CD4-positive, alpha-beta T cell treated with Interleukin-4 for 1 hour (primary cell): ENCODE measurements at regions not wholly inside any gene's neighbourhood (a gene's known extent, or its start where the extent isn't known, plus 50 kb on each side); places are given as distances from the start of the nearest gene placed in this dataset.
A peak's percentile ranks its signal among the peaks of the same experiment; 100 is the strongest.
"Not testable (repeated sequence)": the region's sequence is repeated elsewhere in the genome, so short reads cannot be mapped to it uniquely, and the experiment has no call there.

Source experiments
- DNase-seq, 2 donors: peaks; one replicate each; pipeline ENCODE4 v3.0.0-alpha.2; 2020 to 2022

DNA sequence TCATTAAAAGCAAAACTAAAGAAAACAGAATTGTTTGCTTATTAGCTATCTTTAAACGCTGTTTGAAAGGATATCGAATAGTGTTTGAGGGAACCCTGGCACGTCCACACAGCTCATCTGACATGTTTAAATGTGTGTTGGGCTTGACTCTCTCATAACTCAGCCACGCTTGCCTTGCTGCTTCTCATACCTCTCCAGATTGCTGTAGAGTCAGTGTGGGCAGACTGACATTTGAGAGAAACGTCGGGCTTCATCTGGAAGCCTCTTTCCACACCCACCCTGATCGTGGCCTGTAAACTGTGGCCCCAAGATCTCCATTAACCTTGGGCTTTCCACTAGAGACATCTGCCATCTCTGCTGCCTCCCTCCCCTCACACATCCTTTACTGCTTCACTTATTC, 226.4 kb upstream of the PLGLB2 start:
- peak in 1 of 2 donors; percentile 35 for DNase-seq

DNA sequence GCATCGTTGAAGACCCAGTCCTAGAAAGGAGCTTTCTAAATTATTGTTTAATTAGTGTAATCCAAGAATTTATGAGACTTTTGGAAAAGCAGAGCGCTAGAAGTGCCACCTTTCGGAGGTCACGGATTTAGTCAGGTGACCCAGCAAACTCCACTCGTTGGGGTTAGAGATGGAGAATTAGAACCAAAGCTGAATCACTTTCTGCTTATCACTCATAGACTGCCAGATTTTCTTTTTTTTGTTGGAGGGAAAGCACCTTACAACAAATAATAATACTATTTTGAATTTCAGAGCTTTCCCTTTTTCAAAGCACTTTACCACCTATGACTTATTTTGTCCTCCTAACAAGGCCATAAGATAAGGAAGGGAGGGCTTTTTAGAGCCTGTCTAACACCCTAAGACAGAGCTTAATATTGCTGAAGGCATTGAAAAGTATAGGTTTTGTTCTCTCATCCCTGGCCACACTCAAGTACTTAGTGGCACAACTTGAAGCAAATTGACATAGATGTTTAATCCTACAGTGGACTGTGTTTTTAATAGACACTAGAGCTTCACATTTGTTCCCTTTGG, 223.2 kb upstream of the PLGLB2 start:
- DNase-seq, result peak in 1 of 2 donors; percentile 53

- DNase-seq, result peak; percentile 75 to 81
These were observed 222.3 kb upstream of the PLGLB2 start for GRCh38 chr2:87525497-87525991.

DNA sequence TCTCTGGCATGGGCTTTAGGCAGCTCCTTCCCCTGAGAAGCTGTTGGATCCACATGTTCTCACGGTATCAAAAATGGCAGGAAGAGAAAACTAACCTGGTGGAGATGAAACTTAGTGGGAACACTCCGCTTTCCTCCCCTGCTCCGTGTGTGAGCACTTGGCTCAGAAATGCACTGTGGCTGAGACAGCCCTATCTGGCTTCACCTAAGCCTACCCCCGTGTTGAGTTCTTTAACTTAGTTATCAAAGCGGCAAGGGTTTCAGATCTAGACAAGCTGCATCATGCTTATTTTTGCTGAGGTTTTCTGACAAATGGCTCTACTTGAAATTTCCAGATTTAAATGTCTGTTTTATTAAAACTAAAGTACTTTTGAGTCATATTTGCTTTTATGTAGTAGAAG, 221.6 kb upstream of the PLGLB2 start:
- not testable (repeated sequence) for DNase-seq

- DNase-seq, result peak in 1 of 2 donors; percentile 53
These were observed 215.7 kb upstream of the PLGLB2 start for GRCh38 chr2:87531968-87532715.

GRCh38 chr2:87533390-87534272, 214.3 kb upstream of the PLGLB2 start:
- DNase-seq, result peak in 1 of 2 donors; percentile 37

DNA sequence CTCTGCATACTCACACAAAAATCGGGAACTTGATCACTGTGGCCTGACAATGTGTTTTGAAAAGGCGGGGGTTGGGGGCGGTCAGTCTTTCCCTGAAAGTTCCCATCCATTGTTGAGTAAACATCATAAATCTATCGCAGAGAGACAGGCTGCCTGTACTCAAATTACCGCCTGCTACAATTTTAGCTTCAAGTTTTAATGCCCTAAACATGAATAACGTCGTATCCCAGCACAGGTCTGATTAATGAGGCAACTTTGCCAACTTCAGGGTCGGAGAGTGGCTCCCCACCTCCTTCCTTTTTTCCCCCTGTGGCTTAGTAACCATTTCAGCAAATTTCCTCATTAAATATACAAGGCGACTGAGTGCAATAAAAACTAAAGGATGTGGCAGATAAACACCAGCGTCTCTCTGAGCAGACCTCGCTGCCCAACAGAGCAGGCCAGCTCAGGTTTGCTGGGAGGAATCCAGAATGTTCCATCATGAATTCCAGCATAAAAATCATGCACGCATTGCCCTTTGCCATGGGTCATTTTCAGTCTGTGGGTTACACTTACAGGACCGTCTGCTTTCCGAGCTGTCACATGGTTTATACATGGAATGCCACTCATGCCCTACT, 213.5 kb upstream of the PLGLB2 start:
- not testable (repeated sequence) for DNase-seq

DNA sequence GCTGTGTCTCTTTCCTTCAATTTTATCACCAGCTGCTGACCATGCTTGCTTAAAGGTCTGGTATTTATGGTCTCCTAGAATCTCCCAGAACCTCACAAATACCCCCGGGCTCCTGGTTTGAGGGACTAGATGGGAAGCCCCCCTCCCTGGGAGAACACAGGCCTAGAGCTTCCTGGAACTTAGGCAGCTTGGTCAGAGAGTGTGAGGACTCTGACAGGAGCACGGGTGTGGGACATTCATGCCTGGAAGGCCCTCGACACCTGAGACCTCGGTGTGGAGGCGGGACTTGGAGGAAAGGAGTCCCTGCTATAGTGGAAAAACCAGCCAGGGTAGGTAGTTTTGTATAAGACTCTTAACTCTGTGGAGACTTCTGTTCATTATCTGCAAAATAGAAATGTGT, 211.5 kb upstream of the PLGLB2 start:
- DNase-seq, result not testable (repeated sequence)

GRCh38 chr2:87537251-87537671, 210.6 kb upstream of the PLGLB2 start:
- peak in 1 of 2 donors; percentile 67 for DNase-seq

- DNase-seq, result not testable (repeated sequence)
These were observed 209.6 kb upstream of the PLGLB2 start for GRCh38 chr2:87538268-87538667.

GRCh38 chr2:87539151-87539943, 208.5 kb upstream of the PLGLB2 start:
- DNase-seq, result not testable (repeated sequence)

DNA sequence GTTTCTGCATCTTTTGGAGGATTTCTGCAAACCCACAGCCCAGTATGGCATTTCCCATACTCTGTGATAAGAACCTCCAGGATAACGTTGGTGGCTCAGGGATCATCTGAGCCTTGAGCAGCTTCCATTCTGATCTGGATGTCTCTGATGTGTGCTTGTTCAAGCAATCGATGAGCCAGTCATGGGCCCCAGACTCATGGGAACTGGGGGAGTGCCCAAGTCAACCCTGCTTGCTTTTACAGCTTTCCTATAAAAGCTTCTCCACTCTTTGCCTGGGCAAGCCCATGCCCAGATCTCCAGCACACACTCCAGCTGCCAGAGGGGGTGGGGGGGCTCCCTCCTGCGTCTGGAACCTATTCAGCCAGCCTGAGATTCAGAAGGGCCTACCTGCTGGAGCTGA, 207.6 kb upstream of the PLGLB2 start:
- not testable (repeated sequence) for DNase-seq

DNA sequence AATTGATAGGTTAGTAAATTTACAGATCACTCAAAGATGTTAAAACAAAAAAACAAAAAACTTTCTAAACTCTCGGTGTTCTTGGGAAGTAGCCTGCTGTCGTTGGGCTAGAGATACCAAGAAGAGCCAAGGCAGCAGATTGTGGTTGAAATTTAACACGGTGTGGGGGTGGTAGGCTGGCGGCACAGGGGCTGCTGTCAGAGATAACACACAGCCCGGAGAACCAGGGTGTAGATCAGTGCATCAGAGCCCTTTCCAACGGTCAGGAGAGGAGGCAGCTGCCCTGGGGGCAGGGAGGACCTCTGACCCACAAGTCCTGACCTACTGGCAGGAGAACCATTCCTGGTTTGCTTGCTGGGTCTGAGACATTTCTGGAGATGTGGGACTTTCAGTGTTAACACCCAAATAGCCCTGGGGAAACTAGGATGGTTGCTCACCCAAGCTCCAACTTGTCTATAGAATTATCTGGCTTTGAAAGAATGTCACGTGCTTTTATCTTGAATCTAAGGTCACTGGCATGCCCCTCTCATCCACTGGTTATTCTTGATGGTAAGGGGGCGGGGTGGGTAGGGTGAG, 205.2 kb upstream of the PLGLB2 start:
- peak; percentile 52 to 59 for DNase-seq

- DNase-seq, result not testable (repeated sequence)
These were observed 204.1 kb upstream of the PLGLB2 start for GRCh38 chr2:87543797-87544196.

- DNase-seq, result not testable (repeated sequence)
These were observed 200.8 kb upstream of the PLGLB2 start for GRCh38 chr2:87547106-87547505.

- not testable (repeated sequence) for DNase-seq
These were observed 199.9 kb upstream of the PLGLB2 start for GRCh38 chr2:87547966-87548365.

DNA sequence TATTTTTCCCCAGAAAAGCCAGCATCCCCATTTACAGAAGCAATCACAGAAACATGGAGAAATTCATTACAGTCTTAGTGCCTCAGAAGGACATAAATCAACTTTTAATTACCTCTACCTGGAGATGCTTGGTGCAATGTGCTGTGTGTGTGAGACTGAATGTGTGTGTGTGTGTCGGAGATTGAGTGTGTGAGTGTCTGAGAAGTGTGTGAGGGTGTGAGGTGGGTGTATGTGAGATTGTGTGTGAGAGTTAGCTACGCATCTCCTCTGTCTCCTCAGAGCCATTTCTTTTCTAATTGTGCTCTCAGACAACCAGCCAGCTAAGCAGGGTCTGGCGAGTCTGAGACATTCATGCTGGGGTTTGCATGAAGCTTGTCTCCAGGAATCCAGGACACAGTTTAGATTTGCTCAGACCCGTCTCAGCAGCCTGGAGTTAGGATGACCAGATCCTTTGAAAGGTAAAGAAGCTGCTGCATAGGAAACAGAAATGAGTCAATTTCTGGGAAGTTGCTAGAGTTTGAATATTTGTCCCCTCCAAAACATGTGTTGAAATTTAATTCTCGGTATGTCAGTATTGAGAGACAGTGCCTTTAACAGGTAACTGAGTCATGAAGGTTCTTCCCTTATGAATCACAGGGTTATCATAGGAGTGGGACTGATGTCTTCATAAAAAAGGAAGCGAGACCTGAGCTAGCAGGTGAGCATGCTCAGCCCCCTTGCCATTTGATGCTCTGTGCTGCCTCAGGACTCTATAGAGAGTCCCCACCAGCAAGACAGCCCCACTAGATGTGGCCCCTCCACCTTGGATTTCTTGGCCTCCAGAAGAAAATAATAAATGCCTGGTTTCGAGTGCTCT, 199.0 kb upstream of the PLGLB2 start:
- not testable (repeated sequence) for DNase-seq

DNA sequence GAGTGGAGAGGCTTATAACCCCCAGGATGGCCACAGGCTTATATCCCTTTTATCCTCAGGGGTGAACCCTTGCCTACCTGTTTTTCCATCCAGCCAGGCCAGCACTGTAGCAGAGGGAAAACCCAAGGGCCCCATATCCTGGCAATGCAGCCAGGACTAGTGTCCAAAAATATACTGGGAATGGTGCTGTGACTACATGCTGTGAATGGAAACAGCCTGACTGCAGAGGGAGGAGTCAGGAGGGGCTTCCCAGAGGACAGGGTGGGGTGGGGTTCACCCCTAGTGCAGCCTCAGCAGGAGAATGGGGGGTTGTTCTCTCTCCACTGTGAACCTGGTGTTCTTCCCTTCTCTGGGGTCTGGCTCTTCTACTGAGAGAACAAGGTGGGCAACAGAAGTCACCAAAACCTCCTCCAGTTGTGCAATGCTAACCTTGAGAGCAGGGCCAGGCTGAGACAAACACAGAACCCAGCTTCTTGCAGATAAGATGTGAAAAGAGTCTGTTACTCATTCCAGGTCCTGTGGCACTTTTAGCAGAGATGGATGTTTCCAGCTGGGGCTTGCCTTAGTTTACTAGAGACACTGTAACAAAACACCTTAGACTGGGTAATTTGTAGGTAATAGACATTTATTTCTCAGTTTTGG, 198.2 kb upstream of the PLGLB2 start:
- DNase-seq, result not testable (repeated sequence)

- DNase-seq, result not testable (repeated sequence)
These were observed 193.2 kb upstream of the PLGLB2 start for GRCh38 chr2:87554678-87555077.

DNA sequence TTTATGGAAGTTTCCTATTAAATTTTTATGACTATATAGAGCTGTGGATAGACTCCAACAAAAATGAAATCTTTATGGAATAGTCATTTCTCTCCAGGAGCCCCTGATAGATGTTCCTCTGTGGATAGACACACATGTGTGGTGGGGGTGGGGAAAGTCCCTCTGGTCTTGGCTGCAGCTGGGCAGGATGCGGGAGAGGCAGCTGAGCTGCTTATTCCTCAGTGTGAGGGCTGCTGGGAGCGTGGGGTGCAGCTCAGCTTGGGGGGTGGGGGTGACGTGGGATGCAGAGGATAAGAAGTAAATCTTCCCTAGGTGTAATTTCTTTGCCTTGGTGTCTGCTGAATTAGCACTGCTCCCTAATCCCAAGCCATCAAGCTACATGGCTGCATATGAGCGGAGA, 192.8 kb upstream of the PLGLB2 start:
- not testable (repeated sequence) for DNase-seq
